Ascending aorta (tissue), 2 donors: ENCODE measurements at regions not wholly inside any gene's neighbourhood (a gene's known extent, or its start where the extent isn't known, plus 50 kb on each side); places are given as distances from the start of the nearest gene placed in this dataset.

ENCODE experiments used
- DNase-seq, 2 donors: peaks; one replicate each; pipeline ENCODE4 v3.0.0-alpha.2; 2019; ENCODE audit warnings: low spot score in 2 of 2
- H3K27ac ChIP-seq, 2 donors: fragments of 200-600 bp; sonication (generic); one replicate each; pipeline ENCODE4 v1.5.1; 2016 to 2017; ENCODE audit warnings: mild to moderate bottlenecking in 1 of 2
- H3K27me3 ChIP-seq: fragments of 200-600 bp; sonication (generic); one replicate; pipeline ENCODE4 v1.5.1; 2017
- H3K36me3 ChIP-seq, 2 donors: fragments of 200-600 bp; sonication (generic); one replicate each; pipeline ENCODE4 v1.5.1; 2016
- H3K4me1 ChIP-seq, 2 donors: fragments of 200-600 bp; sonication (generic); one replicate each; pipeline ENCODE4 v1.5.1; 2016 to 2017; ENCODE audit warnings: mild to moderate bottlenecking in 1 of 2
- H3K4me3 ChIP-seq, 2 donors: fragments of 200-600 bp; sonication (generic); one replicate each; pipeline ENCODE4 v1.5.1; 2016 to 2017; ENCODE audit warnings: mild to moderate bottlenecking in 1 of 2
- H3K9me3 ChIP-seq, 2 donors: fragments of 200-600 bp; sonication (generic); one replicate each; pipeline ENCODE4 v1.5.1; 2016
- intact Hi-C: fragments of 100-400 bp; cut with DNase I; formaldehyde crosslinking; loops from one replicate; pipeline ENCODE4 v1.15.1; 2023
- TF ChIP-seq, protein P1 (sequence below), 3 experiments: fragments of 200-600 bp in 2 of 3; fragments of 450-650 bp in 1 of 3; sonication (generic) in 2 of 3; IDR thresholded peaks; one replicate each; pipeline ENCODE4 v1.5.1; 2016 to 2019; ENCODE audit warnings: antibody characterized with exemption in 3 of 3, mild to moderate bottlenecking in 1 of 3, moderate library complexity in 1 of 3

DNA sequence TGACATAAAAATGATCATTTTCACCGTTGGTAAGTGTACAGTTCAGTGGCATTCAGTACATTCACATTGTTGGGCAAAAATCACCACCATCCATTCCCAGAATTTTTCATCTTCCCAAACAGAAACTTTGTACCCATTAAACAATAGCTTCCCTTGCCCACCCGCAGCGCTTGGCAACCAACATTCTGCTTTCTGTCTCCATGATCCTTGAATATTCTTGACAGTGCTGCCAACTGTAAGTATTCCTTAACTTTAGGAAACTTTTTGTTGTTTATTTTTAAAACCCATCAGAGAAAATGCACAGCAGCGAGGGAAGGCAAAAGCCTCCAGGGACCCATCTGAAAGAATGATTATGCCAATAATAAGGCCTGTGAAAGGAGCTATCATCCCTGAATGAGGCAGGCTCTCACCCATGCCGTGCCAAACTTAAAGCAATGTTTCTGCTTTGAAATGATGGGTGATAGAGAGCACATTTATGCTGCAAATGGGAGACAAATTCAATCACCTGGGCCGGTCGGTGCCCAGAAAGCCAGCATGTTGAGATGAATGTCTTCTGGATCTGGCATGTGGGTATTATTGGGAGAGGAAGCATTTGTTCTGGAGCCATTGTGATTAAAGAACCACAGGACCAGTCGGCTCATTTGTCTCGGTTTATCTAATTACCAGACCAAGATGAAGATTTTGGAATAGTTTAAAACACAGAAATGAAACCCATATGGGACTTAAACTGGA lies 202.1 kb upstream of the NPVF start:
- H3K9me3 ChIP-seq = no peaks in the 10 kb centered on the region
- H3K27ac ChIP-seq = peak overlapping the region in 1 of 2 donors; percentile 49
- DNase-seq = no peak
- no peak overlapping the region for H3K4me3 ChIP-seq
- TF ChIP-seq, protein P1, sequence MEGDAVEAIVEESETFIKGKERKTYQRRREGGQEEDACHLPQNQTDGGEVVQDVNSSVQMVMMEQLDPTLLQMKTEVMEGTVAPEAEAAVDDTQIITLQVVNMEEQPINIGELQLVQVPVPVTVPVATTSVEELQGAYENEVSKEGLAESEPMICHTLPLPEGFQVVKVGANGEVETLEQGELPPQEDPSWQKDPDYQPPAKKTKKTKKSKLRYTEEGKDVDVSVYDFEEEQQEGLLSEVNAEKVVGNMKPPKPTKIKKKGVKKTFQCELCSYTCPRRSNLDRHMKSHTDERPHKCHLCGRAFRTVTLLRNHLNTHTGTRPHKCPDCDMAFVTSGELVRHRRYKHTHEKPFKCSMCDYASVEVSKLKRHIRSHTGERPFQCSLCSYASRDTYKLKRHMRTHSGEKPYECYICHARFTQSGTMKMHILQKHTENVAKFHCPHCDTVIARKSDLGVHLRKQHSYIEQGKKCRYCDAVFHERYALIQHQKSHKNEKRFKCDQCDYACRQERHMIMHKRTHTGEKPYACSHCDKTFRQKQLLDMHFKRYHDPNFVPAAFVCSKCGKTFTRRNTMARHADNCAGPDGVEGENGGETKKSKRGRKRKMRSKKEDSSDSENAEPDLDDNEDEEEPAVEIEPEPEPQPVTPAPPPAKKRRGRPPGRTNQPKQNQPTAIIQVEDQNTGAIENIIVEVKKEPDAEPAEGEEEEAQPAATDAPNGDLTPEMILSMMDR (IDR thresholded peaks at IDR 0.05) = no peak
- no peaks in the 10 kb centered on the region for H3K36me3 ChIP-seq
- intact Hi-C loops = no loop called here
- H3K27me3 ChIP-seq = no peaks in the 10 kb centered on the region
- peaks cover 0 to 15% of the 10 kb centered on the region in 2 donors for H3K4me1 ChIP-seq

DNA sequence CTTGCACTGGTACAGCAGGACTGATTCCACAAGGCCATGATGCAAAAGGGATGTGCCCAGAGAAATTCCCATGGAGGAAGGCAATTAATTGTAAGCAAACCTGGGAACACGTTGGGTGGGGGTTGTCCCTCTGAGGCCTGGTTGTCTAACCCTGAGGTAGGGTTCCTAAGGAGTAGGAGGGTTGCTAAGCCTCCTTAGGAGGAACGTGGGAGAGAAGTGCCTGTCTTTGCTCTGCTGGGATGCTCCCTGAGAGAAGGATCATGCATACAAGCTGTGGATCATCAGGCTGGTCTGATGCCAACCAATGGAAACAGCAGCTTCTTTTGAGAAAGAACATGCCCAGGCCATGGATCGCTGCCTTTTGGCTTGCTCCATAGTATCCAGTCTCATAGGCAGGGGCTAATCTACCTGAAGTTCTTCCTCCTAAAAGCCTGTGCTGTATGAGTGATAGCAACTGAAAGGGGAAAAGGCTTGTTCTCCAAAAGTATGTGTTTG lies 203.7 kb upstream of the NPVF start:
- Histone ChIP-seq H3K36me3 (no peaks in the 10 kb centered on the region), H3K27me3 (no peaks in the 10 kb centered on the region), H3K27ac (no peak overlapping the region), H3K9me3 (no peaks in the 10 kb centered on the region), H3K4me1 (peaks cover 0 to 15% of the 10 kb centered on the region in 2 donors), H3K4me3 (no peak overlapping the region)
- TF ChIP-seq, protein P1 (IDR thresholded peaks at IDR 0.05) = no peak
- no peak for DNase-seq
- intact Hi-C loops = no loop called here

DNA sequence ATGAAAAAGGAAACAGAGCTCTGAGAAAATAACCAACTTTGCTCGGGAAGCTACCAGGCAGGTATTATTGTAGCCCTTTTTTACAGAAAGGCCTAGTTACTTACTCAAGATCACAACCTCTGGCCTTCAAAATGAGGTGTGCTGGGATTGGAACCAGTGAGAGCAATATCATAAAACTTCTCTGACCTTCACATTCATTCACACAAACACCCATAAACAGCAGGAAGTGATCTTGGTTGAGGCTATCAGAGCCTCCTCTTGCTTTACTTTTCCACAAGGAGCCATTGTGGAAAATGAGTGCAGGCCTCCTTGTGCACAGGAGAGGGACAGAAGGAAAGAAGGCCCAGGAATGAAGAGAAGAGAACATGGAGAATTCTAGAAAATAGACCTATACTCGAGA lies 204.5 kb upstream of the NPVF start:
- Histone ChIP-seq H3K27me3 (no peaks in the 10 kb centered on the region), H3K27ac (no peak overlapping the region), H3K9me3 (no peaks in the 10 kb centered on the region), H3K4me3 (no peak overlapping the region), H3K4me1 (peaks cover 0 to 15% of the 10 kb centered on the region in 2 donors), H3K36me3 (no peaks in the 10 kb centered on the region)
- intact Hi-C loops = no loop called here
- TF ChIP-seq, protein P1 (IDR thresholded peaks at IDR 0.05) = no peak
- no peak for DNase-seq

DNA sequence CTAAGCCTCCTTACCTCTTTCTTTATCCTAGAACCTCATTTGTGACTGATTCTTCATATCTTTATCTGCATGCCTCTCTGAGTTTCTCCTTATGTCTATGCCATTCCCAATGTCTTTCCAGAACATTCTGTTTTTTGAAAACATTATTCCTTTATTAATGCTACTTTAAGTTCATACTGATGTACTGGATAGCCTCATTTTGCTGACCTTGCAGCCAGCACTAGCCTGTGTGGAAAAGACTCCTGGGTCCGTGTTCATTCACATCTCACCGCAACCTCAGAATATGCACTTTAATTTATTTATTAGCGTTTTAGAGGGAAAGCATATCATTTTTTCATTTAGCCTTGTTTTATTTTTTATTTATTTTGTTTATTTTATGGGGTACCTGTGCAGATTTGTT lies 208.1 kb upstream of the NPVF start:
- TF ChIP-seq, protein P1 (IDR thresholded peaks at IDR 0.05) = no peak
- H3K9me3 ChIP-seq = peaks cover 0 to 15% of the 10 kb centered on the region in 2 donors
- no peaks in the 10 kb centered on the region for H3K4me1 ChIP-seq
- no peak overlapping the region for H3K27ac ChIP-seq
- intact Hi-C loops = no loop called here
- DNase-seq = no peak
- no peak overlapping the region for H3K4me3 ChIP-seq
- H3K36me3 ChIP-seq = no peaks in the 10 kb centered on the region
- H3K27me3 ChIP-seq = no peaks in the 10 kb centered on the region

DNA sequence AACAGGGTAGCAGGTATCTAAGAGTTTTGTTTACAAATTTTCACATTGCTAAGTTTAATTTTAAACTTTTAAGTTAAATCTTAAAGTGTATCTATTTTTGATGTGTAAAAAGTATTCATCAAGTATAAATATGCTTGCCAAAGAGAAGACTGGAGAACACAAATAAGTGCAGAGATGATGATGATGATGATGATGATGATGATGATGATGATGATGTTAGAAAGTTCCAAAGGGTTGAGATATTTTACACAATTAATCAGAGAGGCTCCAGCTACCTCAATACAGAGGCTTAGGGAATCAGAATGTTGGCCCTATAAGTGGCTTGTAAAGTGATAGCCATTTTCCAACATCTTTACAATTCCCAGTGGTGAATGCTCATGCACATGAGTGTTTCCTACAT lies 209.0 kb upstream of the NPVF start:
- Histone ChIP-seq H3K36me3 (no peaks in the 10 kb centered on the region), H3K9me3 (peaks cover 0 to 21% of the 10 kb centered on the region in 2 donors), H3K4me3 (no peak overlapping the region), H3K27ac (no peak overlapping the region), H3K27me3 (no peaks in the 10 kb centered on the region), H3K4me1 (no peaks in the 10 kb centered on the region)
- TF ChIP-seq, protein P1 (IDR thresholded peaks at IDR 0.05) = no peak
- no peak for DNase-seq
- intact Hi-C loops = no loop called here
